HL-60 (cell line): ENCODE measurements at regions not wholly inside any gene's neighbourhood (a gene's known extent, or its start where the extent isn't known, plus 50 kb on each side); places are given as distances from the start of the nearest gene placed in this dataset.

Experiments
- DNase-seq, 2 experiments: peaks; one replicate each; pipeline ENCODE4 v3.0.0-alpha.2; 2010 to 2020; ENCODE audit warnings: low read depth in 1 of 2, low spot score in 1 of 2
- H3K27ac ChIP-seq: fragments of 250-450 bp; sonication (Bioruptor Pico); replicated peaks from 2 replicates; pipeline ENCODE4 v1.5.1; 2020; ENCODE audit warnings: mild to moderate bottlenecking, moderate library complexity
- H3K27me3 ChIP-seq: fragments of 250-450 bp; sonication (Bioruptor Pico); 2 replicates; pipeline ENCODE4 v1.5.1; 2021; ENCODE audit warnings: mild to moderate bottlenecking, moderate library complexity; ENCODE audit not compliant: insufficient read depth, poor library complexity, severe bottlenecking
- H3K4me3 ChIP-seq: replicated peaks from 2 replicates; pipeline ENCODE4 v1.5.1; 2011; ENCODE audit warnings: mild to moderate bottlenecking, control low read depth, low read length; ENCODE audit not compliant: insufficient read depth
- CTCF ChIP-seq: IDR thresholded peaks from one replicate; pipeline ENCODE4 v1.5.1; 2011; ENCODE audit warnings: low read length, control low read depth, inconsistent platforms; ENCODE audit not compliant: insufficient read depth
- GABPA ChIP-seq: IDR thresholded peaks from 2 replicates; pipeline ENCODE4 v1.6.1; 2012; ENCODE audit warnings: low read depth
- POLR2AphosphoS5 ChIP-seq: IDR thresholded peaks from 2 replicates; pipeline ENCODE4 v1.6.1; 2012; ENCODE audit warnings: low read depth
- REST ChIP-seq: IDR thresholded peaks from 2 replicates; pipeline ENCODE4 v1.6.1; 2012; ENCODE audit warnings: low read depth; ENCODE audit not compliant: insufficient replicate concordance
- SPI1 ChIP-seq: IDR thresholded peaks from 2 replicates; pipeline ENCODE4 v1.6.1; 2012; ENCODE audit warnings: low read depth, mild to moderate bottlenecking, borderline replicate concordance

GRCh38 chr2:16520891-16521290, 144.7 kb downstream of the CYRIA start:
- no peak for DNase-seq
- no peak overlapping the region for H3K27ac ChIP-seq
- no peak overlapping the region for H3K4me3 ChIP-seq
- TF ChIP-seq GABPA (no peak), SPI1 (no peak), CTCF (no peak), REST (no peak), POLR2AphosphoS5 (no peak)
- no peaks in the 10 kb centered on the region for H3K27me3 ChIP-seq

DNA sequence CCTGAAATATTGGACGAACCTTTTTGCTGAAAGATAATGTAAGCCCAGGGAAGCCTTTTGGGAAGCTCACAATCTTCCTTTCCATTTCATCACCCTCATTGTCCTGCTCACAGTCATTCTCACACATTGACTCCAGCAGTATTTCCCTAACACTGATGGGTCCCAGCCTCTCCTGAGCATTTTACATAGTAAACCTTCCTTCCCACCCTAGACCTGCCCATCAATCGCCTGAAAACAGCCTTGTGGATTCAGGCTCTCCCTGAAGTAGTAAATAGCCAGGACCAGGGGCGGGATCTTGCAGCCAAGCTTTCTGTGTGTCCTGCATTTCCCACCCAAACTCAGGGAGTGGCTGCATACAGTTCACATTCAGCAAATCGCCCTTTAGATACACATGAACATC, 149.9 kb downstream of the CYRIA start:
- no peak for TF ChIP-seq REST
- TF ChIP-seq SPI1, result no peak
- no peak for TF ChIP-seq CTCF
- TF ChIP-seq GABPA, result no peak
- TF ChIP-seq POLR2AphosphoS5, result no peak
- no peak for DNase-seq
- Histone ChIP-seq H3K27ac (no peak overlapping the region), H3K27me3 (peaks cover 7% of the 10 kb centered on the region), H3K4me3 (no peak overlapping the region)

DNA sequence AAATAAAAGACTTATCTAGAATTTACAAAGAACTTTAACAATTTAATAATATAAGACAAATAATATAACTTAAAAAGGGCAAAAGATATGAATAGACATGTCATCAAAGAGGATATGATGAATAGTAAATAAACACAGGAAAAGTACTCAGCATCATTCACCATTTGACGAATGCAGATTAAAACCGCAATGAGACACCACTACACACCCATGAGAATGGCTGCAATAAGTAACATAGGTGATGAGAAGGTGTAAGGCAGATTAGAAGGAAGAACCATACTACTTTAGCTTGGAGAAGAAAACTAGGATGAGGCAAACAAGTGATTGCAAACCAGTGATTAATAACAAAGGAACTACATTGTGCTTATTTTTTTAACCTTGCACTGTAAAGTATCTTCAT, 152.0 kb downstream of the CYRIA start:
- no peak for DNase-seq
- TF ChIP-seq CTCF (no peak), SPI1 (no peak), REST (no peak), POLR2AphosphoS5 (no peak), GABPA (no peak)
- Histone ChIP-seq H3K27me3 (peaks cover 17% of the 10 kb centered on the region), H3K4me3 (no peak overlapping the region), H3K27ac (no peak overlapping the region)
